NCI-H226 (cell line): ENCODE measurements at regions not wholly inside any gene's neighbourhood (a gene's known extent, or its start where the extent isn't known, plus 50 kb on each side); places are given as distances from the start of the nearest gene placed in this dataset.
A peak's percentile ranks its signal among the peaks of the same experiment; 100 is the strongest.
"Not testable (repeated sequence)": the region's sequence is repeated elsewhere in the genome, so short reads cannot be mapped to it uniquely, and the experiment has no call there.

Experiments used
- DNase-seq: peaks from one replicate; pipeline ENCODE4 v3.0.0-alpha.2; 2015

- peak; percentile 3 for DNase-seq
Measured at GRCh38 chr10:125265579-125265955, 105.2 kb upstream of the CTBP2 start.

GRCh38 chr10:125264757-125265578 is 104.6 kb upstream of the CTBP2 start:
- no peak for DNase-seq

- no peak for DNase-seq
Measured at GRCh38 chr10:125264091-125264490, 103.7 kb upstream of the CTBP2 start.

GRCh38 chr10:125263551-125263950 is 103.2 kb upstream of the CTBP2 start:
- DNase-seq = peak; percentile 47

- no peak for DNase-seq
Measured at GRCh38 chr10:125262920-125263319, 102.6 kb upstream of the CTBP2 start.

GRCh38 chr10:125262409-125262808 is 102.0 kb upstream of the CTBP2 start:
- DNase-seq = no peak

- DNase-seq = no peak
Measured at GRCh38 chr10:125261491-125262186, 101.3 kb upstream of the CTBP2 start.

- DNase-seq = no peak
Measured at GRCh38 chr10:125260260-125260659, 99.9 kb upstream of the CTBP2 start.

GRCh38 chr10:125259651-125260050 is 99.3 kb upstream of the CTBP2 start:
- DNase-seq = no peak

- no peak for DNase-seq
Measured at GRCh38 chr10:125258676-125259075, 98.3 kb upstream of the CTBP2 start.

- no peak for DNase-seq
Measured at GRCh38 chr10:125257521-125258108, 97.3 kb upstream of the CTBP2 start.

GRCh38 chr10:125256026-125256425 is 95.7 kb upstream of the CTBP2 start:
- DNase-seq = no peak

GRCh38 chr10:125252937-125253336 is 92.6 kb upstream of the CTBP2 start:
- no peak for DNase-seq

GRCh38 chr10:125250834-125251233 is 90.5 kb upstream of the CTBP2 start:
- DNase-seq = not testable (repeated sequence)

GRCh38 chr10:125249948-125250347 is 89.6 kb upstream of the CTBP2 start:
- DNase-seq = no peak

GRCh38 chr10:125248489-125248888 is 88.1 kb upstream of the CTBP2 start:
- DNase-seq = no peak

- DNase-seq = no peak
Measured at GRCh38 chr10:125247576-125247975, 87.2 kb upstream of the CTBP2 start.

GRCh38 chr10:125243532-125244253 is 83.3 kb upstream of the CTBP2 start:
- DNase-seq = no peak

- no peak for DNase-seq
Measured at GRCh38 chr10:125238682-125239081, 78.3 kb upstream of the CTBP2 start.

- no peak for DNase-seq
Measured at GRCh38 chr10:125236091-125236490, 75.7 kb upstream of the CTBP2 start.

- DNase-seq = no peak
Measured at GRCh38 chr10:125235093-125236069, 75.0 kb upstream of the CTBP2 start.

GRCh38 chr10:125234576-125234975 is 74.2 kb upstream of the CTBP2 start:
- DNase-seq = peak; percentile 40
